IPS-NIHi7 (cell line): ENCODE measurements at regions not wholly inside any gene's neighbourhood (a gene's known extent, or its start where the extent isn't known, plus 50 kb on each side); places are given as distances from the start of the nearest gene placed in this dataset.

ENCODE experiments used
- DNase-seq: peaks from one replicate; pipeline ENCODE4 v3.0.0; 2012; ENCODE audit warnings: mixed read lengths; ENCODE audit errors: extremely low spot score

GRCh38 chr1:218024211-218024720 is 260.8 kb upstream of the RRP15 start:
- no peak for DNase-seq

GRCh38 chr1:218025454-218025853 is 259.6 kb upstream of the RRP15 start:
- no peak for DNase-seq

- no peak for DNase-seq
These were observed 257.9 kb upstream of the RRP15 start for GRCh38 chr1:218027152-218027551.

- no peak for DNase-seq
These were observed 254.2 kb upstream of the RRP15 start for GRCh38 chr1:218030846-218031245.

- no peak for DNase-seq
These were observed 253.2 kb upstream of the RRP15 start for GRCh38 chr1:218031901-218032300.

DNA sequence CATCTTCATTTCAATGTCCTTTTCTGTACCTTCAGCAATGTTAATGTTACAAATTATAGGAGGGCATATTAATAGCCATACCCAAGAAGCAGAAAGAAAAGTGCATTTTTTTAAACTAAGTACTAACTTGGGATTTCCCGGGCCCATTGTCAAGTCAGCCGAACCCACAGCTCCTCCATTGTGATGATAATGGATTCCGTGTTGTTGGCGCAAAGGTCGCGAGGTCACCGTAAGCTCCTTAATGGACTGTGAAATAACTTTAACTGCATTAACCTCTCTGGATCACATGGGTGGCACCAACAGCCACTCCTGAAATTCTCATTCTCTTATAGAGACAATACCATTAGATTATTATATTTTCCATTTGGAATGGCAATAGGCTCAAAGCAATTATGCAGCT is 250.6 kb upstream of the RRP15 start:
- DNase-seq: peak; percentile 59

DNA sequence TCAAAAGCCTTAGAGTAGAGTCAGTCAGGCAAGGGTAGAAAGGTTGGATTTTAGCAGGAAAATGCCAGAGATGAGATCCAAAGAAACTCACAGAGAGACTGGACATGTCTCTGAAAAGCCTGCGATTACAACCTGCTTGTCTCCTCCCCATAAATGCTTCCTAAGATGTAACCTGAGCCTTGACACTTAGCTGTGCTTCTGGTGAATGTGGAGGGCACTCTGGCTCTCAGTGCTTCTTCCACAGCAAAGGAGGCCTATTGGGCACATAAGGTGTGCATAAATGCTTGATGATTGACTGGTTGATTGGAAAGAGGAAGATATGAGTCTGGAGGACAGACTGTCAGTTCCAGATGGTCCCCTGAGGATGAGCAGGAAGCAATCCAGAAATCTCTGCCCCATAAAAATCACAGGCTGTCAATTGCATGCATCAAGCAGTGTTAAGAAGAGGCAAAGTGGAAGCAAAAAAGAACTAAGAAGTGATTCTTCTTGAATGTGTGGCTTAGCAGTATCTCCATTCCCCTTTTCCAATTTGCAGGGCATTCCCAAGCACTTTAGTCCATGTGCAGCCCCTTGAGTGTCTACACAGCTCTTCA is 236.2 kb upstream of the RRP15 start:
- no peak for DNase-seq

DNA sequence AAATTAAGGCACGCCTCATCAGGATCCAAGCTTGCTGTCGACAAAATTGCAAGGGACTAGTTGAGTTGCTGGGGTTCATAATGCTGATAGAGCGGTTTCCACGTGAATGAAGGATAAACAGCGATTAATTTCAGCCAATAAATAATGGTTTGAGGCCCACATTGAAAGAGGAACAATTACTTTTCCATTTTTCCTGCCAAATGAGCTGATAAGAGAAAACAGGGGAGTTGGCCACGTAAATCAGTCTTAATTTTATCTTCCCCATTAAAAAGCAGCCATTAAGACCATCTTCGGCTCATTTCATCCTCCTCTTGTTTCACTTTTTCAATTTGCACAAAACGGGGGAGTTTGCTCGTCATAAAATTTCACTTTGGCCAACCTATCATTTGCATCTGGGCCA is 235.5 kb upstream of the RRP15 start:
- no peak for DNase-seq

DNA sequence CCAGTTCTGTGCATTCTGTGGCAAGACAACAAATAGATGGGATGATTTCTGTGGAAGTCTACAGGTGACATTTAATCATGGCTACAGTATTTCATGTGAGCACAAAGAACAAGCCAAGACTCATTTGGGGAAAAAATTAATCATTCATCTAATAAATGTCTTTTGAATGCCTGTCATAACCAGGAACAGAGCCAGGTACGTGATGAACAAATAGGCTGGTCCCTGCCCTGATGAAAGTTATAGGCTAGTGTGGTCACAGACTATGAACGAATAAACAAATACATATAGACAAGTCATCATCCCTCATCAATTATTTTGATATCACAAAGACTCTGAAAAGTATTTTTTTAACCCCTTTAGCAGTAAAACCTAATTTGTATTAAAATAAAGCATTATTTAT is 226.4 kb upstream of the RRP15 start:
- no peak for DNase-seq

- no peak for DNase-seq
These were observed 220.7 kb upstream of the RRP15 start for GRCh38 chr1:218064426-218064825.

DNA sequence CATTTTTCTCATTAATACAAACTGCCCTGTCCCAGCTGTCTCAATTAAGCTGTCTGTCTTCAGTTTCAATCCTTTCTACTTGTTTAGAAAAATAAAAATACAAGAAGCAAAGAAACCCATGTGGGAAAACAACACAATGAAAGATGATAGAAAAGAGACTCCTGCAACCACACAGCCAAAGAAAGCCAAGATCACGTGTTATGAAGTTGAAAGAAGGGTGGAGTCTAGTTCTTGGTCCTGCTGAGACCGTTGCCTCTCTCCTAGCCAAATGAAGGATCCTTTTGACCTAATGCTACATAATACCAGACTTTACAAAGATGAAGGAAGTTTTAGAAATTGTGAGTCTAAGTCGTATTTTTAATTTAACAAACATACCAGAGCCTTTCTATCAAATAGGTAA is 218.8 kb upstream of the RRP15 start:
- no peak for DNase-seq

- DNase-seq: no peak
These were observed 216.9 kb upstream of the RRP15 start for GRCh38 chr1:218068241-218068640.

- no peak for DNase-seq
These were observed 215.9 kb upstream of the RRP15 start for GRCh38 chr1:218069180-218069579.

DNA sequence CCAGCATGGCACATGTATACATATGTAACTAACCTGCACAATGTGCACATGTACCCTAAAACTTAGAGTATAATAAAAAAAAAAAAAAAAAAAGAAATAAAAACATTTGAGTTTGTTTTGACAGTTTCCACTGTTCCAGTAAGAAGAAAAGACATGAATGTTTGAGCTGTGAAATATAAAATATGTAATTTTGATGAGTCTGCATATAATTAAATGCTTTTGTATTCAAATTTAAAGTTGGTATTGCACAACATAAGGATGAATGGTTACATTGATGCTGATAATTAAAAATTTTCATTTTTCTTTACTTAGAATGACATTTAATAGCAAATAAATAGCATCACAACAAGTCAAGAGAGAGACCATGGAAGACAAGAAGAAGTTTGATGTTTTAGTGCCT is 212.0 kb upstream of the RRP15 start:
- no peak for DNase-seq

- DNase-seq: no peak
These were observed 206.2 kb upstream of the RRP15 start for GRCh38 chr1:218078916-218079315.

DNA sequence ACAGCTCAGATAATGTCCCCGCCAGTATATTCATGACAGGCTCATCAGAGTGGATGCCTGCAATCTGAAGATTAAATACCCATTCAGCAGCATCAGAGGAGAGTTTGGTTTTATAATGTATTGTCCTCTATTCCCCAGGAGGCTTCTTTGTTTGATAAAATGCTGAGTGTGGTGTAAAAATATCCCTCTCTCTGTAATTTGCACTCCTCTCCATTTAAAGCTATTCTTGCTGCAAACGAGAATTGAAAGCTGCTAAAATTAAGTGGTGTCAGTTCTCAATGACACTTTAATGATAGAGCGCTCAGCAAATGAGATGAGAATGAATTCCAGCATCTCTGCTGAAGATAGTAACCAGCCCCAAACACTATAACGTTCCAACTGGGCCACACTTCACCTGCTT is 205.7 kb upstream of the RRP15 start:
- no peak for DNase-seq

DNA sequence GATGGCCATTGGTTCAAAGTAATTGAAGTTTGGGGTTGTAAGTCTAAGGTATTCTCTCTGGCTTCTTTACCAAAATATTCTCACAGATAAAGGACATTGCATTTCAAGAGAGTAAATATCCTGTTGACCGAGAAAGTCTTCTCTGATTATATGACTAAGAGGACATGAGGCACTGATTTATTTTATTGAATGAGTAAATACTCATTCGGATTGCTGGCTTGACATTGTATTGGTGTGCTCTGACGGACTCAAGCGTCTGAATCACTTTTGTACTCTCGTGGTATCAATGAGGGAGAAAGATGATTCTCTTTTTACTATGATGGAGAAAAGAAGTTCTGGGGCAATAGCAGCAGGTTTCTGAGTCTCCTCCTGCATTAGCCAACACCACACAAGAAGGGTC is 205.3 kb upstream of the RRP15 start:
- no peak for DNase-seq

- no peak for DNase-seq
These were observed 204.2 kb upstream of the RRP15 start for GRCh38 chr1:218080863-218081262.

GRCh38 chr1:218081358-218081757 is 203.7 kb upstream of the RRP15 start:
- no peak for DNase-seq

DNA sequence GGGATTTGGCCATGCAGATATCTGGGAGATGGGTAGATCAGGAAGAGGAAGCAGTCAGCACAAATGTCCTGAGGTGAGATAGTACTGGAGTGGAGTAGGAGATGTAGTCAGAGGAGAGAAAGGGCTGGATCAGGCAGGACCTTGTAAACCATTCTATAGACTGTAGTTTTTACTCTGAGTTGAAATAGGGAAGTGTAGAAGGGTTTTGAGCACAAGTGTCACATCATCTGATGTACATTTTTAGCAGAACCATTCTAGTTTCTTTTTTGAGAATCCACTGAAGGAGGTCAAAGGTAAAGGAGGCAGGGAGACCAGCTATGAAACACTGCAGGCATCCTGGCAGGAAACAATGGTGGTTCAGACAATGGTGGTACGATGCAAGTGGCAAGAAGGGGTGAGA is 194.6 kb upstream of the RRP15 start:
- no peak for DNase-seq

DNA sequence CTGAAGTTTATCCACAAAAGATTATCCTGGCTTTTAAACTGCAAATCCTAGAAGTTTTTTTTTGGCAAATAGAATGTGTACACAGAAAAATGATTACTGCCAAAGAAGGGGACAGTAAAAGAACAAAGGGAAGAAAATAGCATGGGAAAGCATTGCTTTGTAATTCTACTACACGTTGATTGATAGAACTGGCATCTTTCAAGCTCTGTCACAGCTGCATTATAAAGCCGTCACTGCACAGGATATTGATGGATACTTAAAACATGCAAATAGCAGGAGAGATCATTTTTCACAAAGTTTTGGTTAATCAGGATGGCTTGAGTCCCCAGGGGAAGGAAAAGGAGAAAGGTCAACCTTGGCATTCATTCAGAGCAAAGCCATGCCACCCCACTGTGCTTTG is 183.7 kb upstream of the RRP15 start:
- no peak for DNase-seq

DNA sequence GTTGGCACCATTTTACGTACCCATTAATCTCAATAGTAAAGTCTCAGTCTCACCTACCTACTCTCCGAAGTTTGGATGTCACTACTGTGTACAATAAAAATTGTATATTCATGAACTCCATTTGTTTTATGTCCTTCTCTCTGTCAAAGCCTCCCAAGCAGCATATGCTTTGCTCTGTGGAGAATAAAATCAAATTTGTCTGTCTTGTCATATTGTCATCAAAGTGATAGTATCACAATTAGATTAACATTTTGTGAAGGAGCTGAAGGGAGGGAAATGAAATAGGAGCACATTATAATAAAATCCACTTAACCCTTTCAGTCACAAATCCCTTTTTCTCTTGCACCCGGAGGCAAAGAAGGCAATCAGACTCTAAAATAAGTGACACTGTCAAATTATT is 177.1 kb upstream of the RRP15 start:
- no peak for DNase-seq

DNA sequence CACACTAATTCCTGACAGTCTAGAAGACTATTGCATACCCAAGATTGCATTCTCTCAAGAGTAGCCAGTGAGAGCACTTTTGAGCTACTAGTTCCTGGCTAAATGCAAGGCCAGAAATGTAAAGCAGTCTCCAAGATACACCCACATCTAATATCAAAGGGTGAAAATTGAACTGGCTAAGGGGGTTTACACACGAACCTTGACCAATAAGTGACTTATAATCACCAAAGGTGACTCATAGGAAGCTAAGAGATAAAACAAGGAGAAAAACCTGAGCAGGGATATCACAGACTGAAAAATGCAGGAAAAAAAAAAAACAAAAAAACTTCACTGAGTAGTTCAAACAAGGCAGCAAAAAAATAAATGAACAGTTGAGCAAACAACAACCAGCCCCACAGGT is 172.2 kb upstream of the RRP15 start:
- DNase-seq: no peak

DNA sequence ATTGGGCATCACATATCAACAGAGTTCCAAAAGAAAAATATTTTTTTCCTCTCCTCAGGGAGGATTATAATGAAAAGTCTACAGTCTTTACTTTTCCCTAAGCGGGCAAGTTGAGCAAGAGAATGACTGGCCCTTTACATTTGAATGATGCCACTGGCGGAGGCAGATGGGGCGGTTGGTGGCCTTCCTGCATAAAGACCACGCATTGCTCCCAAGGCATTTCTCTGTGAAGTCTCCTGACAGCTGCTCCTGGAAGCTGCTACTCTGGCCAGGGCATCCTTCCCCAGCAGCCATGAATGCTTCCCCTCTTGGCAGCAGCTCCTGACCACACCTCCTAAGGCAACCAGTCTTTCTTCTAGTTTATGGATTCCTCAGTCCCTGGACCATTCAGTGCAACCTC is 161.1 kb upstream of the RRP15 start:
- peak; percentile 66 for DNase-seq
